ENCODE measurements at regions not wholly inside any gene's neighbourhood (a gene's known extent, or its start where the extent isn't known, plus 50 kb on each side); places are given as distances from the start of the nearest gene placed in this dataset.

DNA sequence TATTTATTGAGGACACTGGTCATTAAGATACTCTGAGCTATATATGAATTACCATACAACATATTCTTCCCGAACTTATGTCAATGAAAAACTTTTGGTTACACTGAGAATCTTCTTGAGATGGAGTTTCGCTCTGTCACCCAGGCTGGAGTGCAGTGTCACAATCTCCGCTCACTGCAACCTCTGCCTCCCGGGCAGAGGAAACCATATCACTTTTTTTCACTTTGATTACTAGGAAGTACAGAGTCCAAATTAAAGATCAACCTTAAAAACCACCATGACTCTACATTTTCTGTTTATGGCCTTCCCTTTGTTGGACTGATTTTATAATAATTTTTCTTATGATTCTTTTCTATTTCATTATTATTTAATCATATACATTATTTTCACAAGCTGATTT is 336.5 kb downstream of the FSCB start:
- H3K27ac Mint-ChIP-seq, result no peak overlapping the region
- DNase-seq, result no peak
- H3K36me3 Mint-ChIP-seq (ENCODE audit: low read depth), result no peaks in the 10 kb centered on the region
- intact Hi-C loops (cut with micrococcal nuclease), result no loop called here
- H3K27me3 Mint-ChIP-seq, result no peaks in the 10 kb centered on the region
- H3K4me1 Mint-ChIP-seq, result no peaks in the 10 kb centered on the region
- peaks cover 8% of the 10 kb centered on the region for H3K9me3 Mint-ChIP-seq
- H3K4me3 Mint-ChIP-seq, result no peak overlapping the region

DNA sequence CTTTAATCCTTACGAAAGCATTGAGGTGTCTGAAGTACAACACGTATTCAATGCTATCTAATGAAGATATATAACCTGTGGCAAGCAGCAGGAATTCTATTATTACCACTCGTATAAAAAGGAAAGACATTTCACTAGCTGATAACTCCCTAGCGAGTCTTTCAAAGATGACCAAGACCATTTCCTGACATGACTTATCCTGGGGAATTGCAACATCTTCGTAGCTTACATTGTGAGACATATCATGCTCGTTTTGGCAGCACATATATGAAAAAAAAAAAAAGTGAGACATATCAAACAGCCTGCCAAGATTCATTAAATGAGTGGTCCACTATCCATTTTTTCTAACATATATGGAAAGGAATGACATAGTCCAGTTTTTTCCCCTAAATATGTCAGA is 337.0 kb downstream of the FSCB start:
- no peak for DNase-seq
- Mint-ChIP-seq H3K36me3 (ENCODE audit: low read depth) (no peaks in the 10 kb centered on the region), H3K9me3 (peaks cover 8% of the 10 kb centered on the region), H3K4me3 (no peak overlapping the region), H3K27me3 (no peaks in the 10 kb centered on the region), H3K4me1 (no peaks in the 10 kb centered on the region), H3K27ac (no peak overlapping the region)
- intact Hi-C loops (cut with micrococcal nuclease), result no loop called here

DNA sequence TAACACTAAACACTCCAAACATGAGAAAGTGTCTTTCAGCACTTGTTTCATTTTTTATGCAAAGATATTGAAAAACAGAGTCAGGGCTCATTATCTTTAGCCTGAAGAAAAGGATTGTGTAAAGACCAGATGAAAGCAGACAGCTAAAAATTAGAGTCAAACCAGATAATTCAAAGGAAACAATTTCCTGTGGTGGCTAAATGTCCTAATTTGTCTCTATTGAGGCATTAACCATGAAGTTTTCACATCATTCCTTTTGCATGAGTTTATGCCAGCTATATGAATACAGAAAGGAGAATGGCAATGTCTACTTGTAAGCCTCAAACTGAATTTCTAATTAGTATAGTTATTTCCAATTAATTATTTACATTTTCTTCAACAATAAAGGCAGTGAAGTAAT is 338.5 kb downstream of the FSCB start:
- DNase-seq, result no peak
- no peak overlapping the region for H3K4me3 Mint-ChIP-seq
- H3K4me1 Mint-ChIP-seq, result no peaks in the 10 kb centered on the region
- intact Hi-C loops (cut with micrococcal nuclease), result no loop called here
- H3K9me3 Mint-ChIP-seq, result peaks cover 12% of the 10 kb centered on the region
- no peaks in the 10 kb centered on the region for H3K36me3 Mint-ChIP-seq (ENCODE audit: low read depth)
- no peaks in the 10 kb centered on the region for H3K27me3 Mint-ChIP-seq
- H3K27ac Mint-ChIP-seq, result no peak overlapping the region

DNA sequence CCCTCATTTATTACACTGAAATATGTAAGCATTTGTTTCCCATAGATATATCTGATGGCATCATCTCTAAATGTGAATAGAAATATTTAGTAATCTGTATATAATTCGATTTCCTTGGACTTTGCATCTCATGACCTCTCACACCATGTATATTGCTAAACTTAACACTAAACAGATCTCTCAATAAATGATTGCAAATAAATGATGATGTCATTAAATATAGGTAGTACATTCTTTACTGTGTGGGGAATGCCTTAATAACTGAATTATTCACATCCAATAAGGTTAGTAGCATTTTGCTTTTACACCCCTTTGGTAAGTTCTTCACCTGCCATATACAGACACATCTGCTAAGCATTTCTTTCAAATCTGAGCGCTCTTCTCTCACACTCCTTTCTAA is 340.5 kb downstream of the FSCB start:
- peaks cover 20% of the 10 kb centered on the region for H3K9me3 Mint-ChIP-seq
- H3K36me3 Mint-ChIP-seq (ENCODE audit: low read depth), result no peaks in the 10 kb centered on the region
- DNase-seq, result no peak
- H3K4me1 Mint-ChIP-seq, result no peaks in the 10 kb centered on the region
- H3K4me3 Mint-ChIP-seq, result no peak overlapping the region
- H3K27me3 Mint-ChIP-seq, result no peaks in the 10 kb centered on the region
- intact Hi-C loops (cut with micrococcal nuclease), result no loop called here
- H3K27ac Mint-ChIP-seq, result no peak overlapping the region

DNA sequence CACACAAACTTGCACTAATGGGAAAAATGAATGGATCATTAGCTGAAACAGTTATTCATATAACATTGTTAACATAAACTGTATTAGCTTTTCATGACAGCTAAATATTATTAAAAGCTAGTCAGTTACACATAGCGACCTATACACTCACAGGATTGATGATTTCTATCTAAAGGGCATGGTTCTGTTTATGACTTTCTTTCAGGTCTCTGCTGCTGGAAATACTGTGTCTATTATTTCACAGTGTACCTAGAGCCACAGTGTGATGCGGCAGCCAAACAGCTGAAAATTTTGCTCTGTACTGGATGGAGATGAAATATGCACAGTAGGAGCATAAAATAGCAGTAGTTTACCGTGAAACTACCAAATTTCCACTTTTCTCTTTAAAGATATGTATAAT is 341.1 kb downstream of the FSCB start:
- H3K4me3 Mint-ChIP-seq, result no peak overlapping the region
- no peaks in the 10 kb centered on the region for H3K4me1 Mint-ChIP-seq
- peaks cover 20% of the 10 kb centered on the region for H3K9me3 Mint-ChIP-seq
- intact Hi-C loops (cut with micrococcal nuclease), result no loop called here
- no peak for DNase-seq
- no peaks in the 10 kb centered on the region for H3K36me3 Mint-ChIP-seq (ENCODE audit: low read depth)
- no peaks in the 10 kb centered on the region for H3K27me3 Mint-ChIP-seq
- no peak overlapping the region for H3K27ac Mint-ChIP-seq

DNA sequence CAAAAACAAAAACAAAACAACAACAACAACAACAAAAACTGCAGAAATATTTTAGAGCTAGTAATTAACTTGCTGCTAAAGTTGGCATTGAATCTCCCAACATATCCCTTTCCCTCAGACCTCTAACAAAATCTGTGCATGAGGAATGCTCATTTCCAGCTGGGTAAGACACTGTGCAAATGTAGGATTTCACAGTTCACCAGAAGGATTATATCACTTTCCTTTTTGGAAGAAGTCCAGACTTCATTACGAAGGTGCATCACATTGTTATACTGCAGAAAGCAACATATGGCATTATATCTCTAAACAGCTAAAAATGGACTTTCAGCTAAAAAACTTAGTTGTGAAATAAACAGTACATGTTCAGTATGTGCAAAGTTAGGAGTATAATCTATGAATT is 341.8 kb downstream of the FSCB start:
- no peak overlapping the region for H3K4me3 Mint-ChIP-seq
- H3K4me1 Mint-ChIP-seq, result no peaks in the 10 kb centered on the region
- no peak overlapping the region for H3K27ac Mint-ChIP-seq
- intact Hi-C loops (cut with micrococcal nuclease), result no loop called here
- no peak for DNase-seq
- H3K36me3 Mint-ChIP-seq (ENCODE audit: low read depth), result no peaks in the 10 kb centered on the region
- H3K27me3 Mint-ChIP-seq, result no peaks in the 10 kb centered on the region
- peaks cover 16% of the 10 kb centered on the region for H3K9me3 Mint-ChIP-seq

DNA sequence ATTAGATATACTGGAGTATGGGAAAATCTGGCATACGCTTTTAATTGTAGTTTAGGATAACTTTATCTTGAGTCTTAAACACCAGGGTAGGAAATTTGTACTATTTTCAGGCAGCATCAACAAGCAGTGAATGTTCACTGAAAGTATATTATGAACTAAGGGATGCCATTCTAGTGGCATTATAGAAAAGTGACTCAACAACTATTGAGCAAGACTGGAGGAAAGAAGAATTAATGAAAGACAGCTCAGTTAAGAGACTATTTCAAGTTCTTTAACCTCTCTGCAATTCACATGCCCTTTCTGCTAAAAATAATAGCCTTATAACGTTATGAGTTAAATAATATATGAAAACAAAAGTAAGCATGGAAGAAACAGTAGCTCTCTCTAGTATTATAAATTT is 343.1 kb downstream of the FSCB start:
- H3K27me3 Mint-ChIP-seq, result no peaks in the 10 kb centered on the region
- DNase-seq, result no peak
- H3K9me3 Mint-ChIP-seq, result peaks cover 16% of the 10 kb centered on the region
- intact Hi-C loops (cut with micrococcal nuclease), result no loop called here
- H3K4me3 Mint-ChIP-seq, result no peak overlapping the region
- no peaks in the 10 kb centered on the region for H3K36me3 Mint-ChIP-seq (ENCODE audit: low read depth)
- H3K27ac Mint-ChIP-seq, result no peak overlapping the region
- H3K4me1 Mint-ChIP-seq, result no peaks in the 10 kb centered on the region

DNA sequence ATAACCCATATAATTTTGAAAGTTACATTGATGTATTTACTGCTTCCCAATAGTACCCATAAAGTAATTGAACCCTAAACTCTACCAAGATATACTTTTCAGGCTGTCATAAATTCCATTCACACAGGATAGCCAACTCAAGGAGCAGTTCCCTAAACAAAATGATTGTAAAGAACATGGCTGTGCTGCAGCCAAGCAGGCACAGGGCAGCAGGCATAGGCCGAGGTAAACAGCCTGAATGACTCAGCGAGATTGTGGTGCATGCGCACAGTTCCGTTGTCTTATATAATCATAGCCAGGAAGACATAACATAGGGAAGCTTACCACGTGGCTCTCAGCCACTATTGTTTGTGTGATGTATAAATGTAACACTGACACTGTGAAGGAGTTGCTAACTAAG is 344.9 kb downstream of the FSCB start:
- DNase-seq, result no peak
- peaks cover 20% of the 10 kb centered on the region for H3K9me3 Mint-ChIP-seq
- intact Hi-C loops (cut with micrococcal nuclease), result no loop called here
- no peak overlapping the region for H3K4me3 Mint-ChIP-seq
- H3K27me3 Mint-ChIP-seq, result no peaks in the 10 kb centered on the region
- no peaks in the 10 kb centered on the region for H3K4me1 Mint-ChIP-seq
- H3K27ac Mint-ChIP-seq, result no peak overlapping the region
- H3K36me3 Mint-ChIP-seq (ENCODE audit: low read depth), result no peaks in the 10 kb centered on the region

DNA sequence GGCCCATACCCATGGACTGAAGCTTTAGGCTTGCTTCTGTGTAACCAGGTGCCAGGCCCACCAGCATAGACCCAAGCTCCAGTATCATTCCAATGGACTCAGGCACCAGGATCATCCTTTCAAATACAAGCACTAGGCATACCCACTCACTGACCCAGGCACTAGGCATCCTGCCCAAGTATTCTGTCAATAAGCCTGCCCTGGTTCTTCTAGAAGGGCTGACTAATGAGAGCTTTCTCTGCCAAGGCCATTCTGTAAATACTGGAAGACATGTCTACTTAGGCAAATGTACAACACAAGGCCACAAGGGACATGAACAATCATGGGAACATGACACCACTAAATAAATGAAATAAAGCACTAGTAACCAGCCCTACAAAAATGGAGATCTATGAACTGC is 352.2 kb downstream of the FSCB start:
- no peak for DNase-seq
- Mint-ChIP-seq H3K4me1 (no peaks in the 10 kb centered on the region), H3K36me3 (ENCODE audit: low read depth) (no peaks in the 10 kb centered on the region), H3K9me3 (peaks cover 9% of the 10 kb centered on the region), H3K4me3 (no peak overlapping the region), H3K27ac (no peak overlapping the region), H3K27me3 (no peaks in the 10 kb centered on the region)
- intact Hi-C loops (cut with micrococcal nuclease), result no loop called here

DNA sequence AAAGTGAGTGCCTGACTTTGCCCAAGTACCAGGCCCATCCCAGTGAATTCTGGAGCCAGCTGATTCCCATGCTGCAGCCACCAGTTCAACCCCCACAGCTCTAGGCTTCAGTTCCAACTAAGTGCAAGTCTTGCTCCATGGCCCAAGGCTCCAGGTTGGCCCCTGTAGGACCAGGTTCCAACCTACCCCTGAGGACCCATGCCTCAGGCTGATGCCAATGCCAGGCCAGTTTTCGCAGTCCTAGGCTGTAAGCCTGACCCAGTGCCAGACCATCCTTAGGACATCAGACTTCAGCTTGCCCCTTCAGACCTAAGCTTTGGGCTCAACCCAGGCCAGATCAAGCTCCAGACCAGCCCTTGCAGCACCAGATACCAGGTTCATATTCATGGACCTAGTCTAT is 352.6 kb downstream of the FSCB start:
- Mint-ChIP-seq H3K27me3 (no peaks in the 10 kb centered on the region), H3K9me3 (peaks cover 9% of the 10 kb centered on the region), H3K36me3 (ENCODE audit: low read depth) (no peaks in the 10 kb centered on the region), H3K4me3 (no peak overlapping the region), H3K4me1 (no peaks in the 10 kb centered on the region), H3K27ac (no peak overlapping the region)
- no peak for DNase-seq
- intact Hi-C loops (cut with micrococcal nuclease), result no loop called here

DNA sequence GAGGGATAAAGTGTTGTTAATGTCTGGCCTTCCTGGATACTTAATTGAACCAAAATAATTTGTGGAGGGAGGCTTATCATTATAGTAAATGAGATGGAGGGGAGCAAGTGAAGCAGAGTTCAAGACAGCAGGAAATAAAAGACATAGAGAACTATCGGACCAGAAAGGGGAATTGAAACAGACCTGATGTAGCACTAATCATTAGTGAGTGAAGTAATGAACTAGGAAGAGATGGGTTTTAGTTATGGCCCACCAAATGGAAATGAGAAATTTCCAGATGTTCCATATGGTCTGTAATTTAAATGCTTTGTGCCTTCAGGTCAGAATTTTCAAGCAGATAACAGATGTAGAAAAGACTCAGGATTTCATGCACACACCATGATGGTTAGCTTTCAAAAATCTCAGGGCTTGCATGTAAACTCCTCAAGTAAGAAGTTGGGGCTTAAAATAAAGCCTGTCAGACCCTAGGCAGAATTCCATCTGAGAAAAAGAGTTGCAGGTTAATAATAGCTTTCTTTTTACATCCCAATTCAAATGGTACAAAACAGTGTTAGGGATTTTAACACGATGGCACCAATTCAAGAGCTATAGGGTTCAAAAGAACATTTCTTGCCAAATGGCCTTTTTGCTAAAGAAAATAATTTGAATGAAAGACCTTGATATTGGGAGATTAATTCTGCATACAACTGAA is 355.8 kb downstream of the FSCB start:
- no peaks in the 10 kb centered on the region for H3K27me3 Mint-ChIP-seq
- DNase-seq, result no peak
- no peak overlapping the region for H3K27ac Mint-ChIP-seq
- no peaks in the 10 kb centered on the region for H3K36me3 Mint-ChIP-seq (ENCODE audit: low read depth)
- H3K4me1 Mint-ChIP-seq, result no peaks in the 10 kb centered on the region
- intact Hi-C loops (cut with micrococcal nuclease), result no loop called here
- H3K9me3 Mint-ChIP-seq, result no peaks in the 10 kb centered on the region
- H3K4me3 Mint-ChIP-seq, result no peak overlapping the region

DNA sequence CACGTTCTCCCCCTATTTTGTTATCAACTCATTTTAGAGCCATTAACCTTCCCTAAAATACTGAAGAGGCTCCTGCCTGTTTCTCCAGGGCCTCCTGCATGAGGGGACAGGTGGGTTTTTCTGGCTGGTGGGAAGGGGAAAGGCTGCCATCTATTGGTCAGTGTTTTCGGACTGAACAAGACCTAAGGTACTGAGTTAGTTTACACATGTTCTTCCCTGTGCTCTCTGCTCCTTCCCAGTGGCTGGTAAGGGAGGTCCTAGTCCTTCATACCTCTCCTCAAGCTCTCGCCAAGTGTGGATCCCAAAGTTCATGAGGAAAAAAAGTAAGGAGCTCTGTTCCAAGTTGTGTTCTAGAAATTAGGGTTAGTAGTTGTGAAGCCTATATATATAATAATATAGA is 357.5 kb downstream of the FSCB start:
- Mint-ChIP-seq H3K36me3 (ENCODE audit: low read depth) (no peaks in the 10 kb centered on the region), H3K27ac (no peak overlapping the region), H3K4me1 (no peaks in the 10 kb centered on the region), H3K4me3 (no peak overlapping the region), H3K27me3 (no peaks in the 10 kb centered on the region), H3K9me3 (peaks cover 5% of the 10 kb centered on the region)
- intact Hi-C loops (cut with micrococcal nuclease), result no loop called here
- DNase-seq, result no peak

DNA sequence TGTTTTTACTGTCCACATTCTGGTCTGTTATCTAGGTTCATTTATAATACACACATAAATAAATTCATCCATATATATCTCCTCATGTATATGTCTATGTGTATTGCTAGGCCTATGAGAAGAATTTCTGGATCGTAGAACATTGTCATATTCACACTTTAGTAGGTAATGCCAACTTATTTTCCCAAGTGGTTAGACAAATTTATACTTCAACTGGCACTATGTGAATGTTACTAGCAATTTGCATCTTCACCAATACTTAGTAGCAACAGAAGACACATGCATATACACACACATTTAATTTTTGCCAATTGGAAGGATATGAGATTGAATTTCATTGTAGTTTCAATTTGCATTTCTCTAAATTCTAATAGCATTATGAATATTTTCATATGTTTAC is 365.1 kb downstream of the FSCB start:
- Mint-ChIP-seq H3K4me1 (no peaks in the 10 kb centered on the region), H3K27me3 (no peaks in the 10 kb centered on the region), H3K27ac (no peak overlapping the region), H3K4me3 (no peak overlapping the region), H3K9me3 (peaks cover 10% of the 10 kb centered on the region), H3K36me3 (ENCODE audit: low read depth) (no peaks in the 10 kb centered on the region)
- DNase-seq, result no peak
- intact Hi-C loops (cut with micrococcal nuclease), result no loop called here

DNA sequence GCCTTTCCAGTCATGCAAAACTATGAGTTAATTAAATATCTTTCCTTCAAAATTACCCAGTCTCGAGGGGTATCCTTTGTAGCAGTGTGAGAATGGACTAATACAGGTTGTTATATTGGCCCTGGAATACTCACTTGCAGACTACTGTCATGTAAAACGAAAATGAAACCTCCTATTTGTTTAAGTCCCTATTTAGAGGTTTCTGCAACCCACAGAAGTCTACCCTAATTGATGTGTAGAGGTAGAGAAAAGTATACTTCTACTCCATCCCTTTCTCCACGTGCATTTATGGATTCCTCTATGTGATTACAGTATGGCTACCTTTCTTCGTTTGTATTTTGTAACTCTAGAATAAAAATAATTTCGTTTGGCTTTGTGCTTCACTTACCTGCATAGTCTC is 371.1 kb downstream of the FSCB start:
- Mint-ChIP-seq H3K9me3 (peaks cover 4% of the 10 kb centered on the region), H3K4me3 (no peak overlapping the region), H3K27me3 (no peaks in the 10 kb centered on the region), H3K36me3 (ENCODE audit: low read depth) (no peaks in the 10 kb centered on the region), H3K4me1 (no peaks in the 10 kb centered on the region), H3K27ac (no peak overlapping the region)
- no peak for DNase-seq
- intact Hi-C loops (cut with micrococcal nuclease), result no loop called here

DNA sequence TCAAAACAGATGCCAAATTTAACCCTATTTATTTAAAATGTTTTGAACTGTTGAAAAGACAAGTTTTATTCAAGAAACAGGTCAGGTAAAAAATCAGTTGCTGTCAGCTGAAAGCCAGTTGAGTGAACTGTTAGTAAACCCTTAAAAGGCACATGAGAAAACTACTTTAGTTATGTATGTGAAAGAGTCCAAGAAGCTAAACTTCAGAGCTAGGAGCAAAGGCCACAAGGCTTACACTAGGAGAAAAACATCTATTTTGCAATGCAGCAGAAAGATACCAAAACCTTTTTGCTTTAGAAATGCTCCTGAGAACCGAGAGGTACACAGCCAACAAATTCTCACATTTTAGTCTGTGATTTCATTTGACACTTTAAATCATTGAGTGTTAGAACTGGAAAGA is 375.2 kb downstream of the FSCB start:
- Mint-ChIP-seq H3K4me3 (no peak overlapping the region), H3K9me3 (peaks cover 4% of the 10 kb centered on the region), H3K27ac (no peak overlapping the region), H3K4me1 (no peaks in the 10 kb centered on the region), H3K27me3 (no peaks in the 10 kb centered on the region), H3K36me3 (ENCODE audit: low read depth) (no peaks in the 10 kb centered on the region)
- no peak for DNase-seq
- intact Hi-C loops (cut with micrococcal nuclease), result no loop called here
